Embryonic facial prominence (tissue), 1 donor: ENCODE measurements at regions not wholly inside any gene's neighbourhood (a gene's known extent, or its start where the extent isn't known, plus 50 kb on each side); places are given as distances from the start of the nearest gene placed in this dataset.
"Not testable (repeated sequence)": the region's sequence is repeated elsewhere in the genome, so short reads cannot be mapped to it uniquely, and the experiment has no call there.

ENCODE experiments used
- DNase-seq: peaks from one replicate; pipeline ENCODE4 v3.0.0-alpha.2; 2016; ENCODE audit errors: extremely low spot score

DNA sequence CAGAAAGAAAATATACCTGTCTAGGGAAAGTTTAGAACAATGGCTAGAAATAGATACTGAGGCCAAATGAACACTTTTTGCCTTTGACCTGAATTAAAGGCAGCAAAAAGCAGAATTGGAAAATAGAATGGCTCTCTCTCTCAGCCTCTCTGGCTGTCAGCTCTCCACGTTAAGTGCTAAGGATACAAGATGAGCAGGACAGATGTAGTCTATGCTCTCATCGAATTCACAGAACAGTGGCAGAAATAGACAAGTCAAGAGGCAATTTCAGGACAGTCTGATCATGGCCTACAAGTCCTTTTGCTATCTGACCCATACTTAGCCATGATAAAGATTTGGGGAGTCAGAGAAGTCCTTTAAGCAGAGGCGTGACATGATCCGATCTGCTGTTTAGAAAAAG lies 120.2 kb upstream of the CREB1 start:
- DNase-seq, result no peak

DNA sequence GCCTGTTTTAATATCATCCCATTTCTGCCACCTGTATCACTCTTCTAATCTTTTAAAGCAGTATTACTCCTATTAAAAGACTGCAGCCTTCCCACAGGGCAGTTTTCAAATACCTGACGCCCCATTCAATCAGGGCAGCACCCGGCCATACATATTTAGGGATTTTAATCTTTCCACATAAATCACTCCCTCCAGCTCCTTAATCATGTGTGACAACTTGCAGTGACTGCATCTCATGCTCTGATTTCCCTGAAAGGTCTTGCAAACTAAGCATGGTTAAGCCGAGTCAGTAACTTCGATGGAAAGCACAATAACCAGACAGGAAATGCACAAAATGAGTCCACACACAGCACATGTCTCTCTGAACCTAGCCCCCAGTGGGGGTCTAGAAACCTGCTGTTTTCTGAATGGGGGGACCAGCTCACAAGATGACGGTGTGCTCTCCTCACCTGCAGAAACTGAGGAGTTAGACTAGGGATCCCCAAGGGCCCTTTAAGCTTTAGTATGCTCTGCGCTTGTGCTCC lies 116.9 kb upstream of the CREB1 start:
- DNase-seq, result no peak

DNA sequence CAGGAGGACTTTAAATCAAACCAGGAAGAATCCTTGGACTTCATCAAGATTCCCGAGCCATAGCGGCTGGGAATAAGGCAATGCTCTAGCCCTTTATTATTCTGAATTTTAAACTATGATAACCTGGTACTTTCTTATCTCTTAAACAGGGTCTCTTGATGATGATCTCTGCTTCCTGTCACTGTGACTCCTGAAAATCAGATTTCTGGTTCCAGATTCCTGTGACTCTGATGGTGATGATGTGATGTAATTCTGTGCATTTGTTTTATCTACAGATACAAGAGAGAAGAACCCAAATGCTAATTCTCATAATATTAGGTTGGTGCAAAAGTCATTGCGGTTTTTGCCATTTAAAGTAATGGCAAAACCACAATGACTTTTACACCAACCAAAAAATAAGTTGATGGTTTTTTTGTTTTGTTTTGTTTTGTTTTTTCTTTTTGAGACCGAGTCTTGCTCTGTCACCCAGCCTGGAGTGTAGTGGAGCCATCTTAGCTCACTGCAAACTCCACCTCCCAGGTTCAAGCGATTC lies 116.3 kb upstream of the CREB1 start:
- DNase-seq, result no peak

DNA sequence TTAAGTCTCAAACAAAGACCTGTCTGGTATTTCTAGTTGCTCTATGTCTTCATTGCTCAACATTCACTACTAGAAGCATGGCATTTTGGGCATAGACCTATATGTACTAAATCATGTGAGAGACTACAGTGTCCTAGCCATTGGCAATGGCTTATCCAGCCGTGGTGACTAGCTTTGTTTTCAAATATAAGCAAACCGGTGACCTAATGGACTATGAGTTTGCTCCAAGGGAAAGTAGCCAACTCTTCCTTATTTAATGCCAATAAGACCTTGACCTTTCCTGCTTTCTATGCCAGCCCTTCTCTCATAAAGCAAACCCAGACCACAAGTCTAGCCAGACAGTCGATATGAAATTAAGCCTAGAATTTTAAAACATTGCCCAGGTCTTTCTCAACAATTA lies 113.7 kb upstream of the CREB1 start:
- no peak for DNase-seq

DNA sequence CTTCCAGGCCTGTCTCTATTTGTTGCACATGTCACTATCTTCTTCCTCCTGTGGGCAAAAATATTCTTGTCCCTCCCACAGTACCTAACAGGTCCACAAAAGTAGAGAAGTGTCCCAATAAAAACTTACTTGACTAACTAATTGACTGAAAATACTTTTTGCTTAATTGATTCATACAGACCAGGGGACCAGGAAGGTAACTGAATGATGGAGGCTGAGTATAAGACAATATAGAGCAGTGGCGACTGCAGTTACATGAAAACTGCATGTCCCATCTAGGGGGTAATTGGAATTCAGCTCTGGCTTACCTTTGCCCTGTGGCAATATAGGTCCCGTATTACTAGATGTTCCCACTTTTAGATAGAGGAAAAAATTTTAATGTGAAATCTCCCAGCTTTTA lies 112.9 kb upstream of the CREB1 start:
- DNase-seq, result no peak

- no peak for DNase-seq
These were observed 112.5 kb upstream of the CREB1 start for GRCh38 chr2:207417301-207417718.

DNA sequence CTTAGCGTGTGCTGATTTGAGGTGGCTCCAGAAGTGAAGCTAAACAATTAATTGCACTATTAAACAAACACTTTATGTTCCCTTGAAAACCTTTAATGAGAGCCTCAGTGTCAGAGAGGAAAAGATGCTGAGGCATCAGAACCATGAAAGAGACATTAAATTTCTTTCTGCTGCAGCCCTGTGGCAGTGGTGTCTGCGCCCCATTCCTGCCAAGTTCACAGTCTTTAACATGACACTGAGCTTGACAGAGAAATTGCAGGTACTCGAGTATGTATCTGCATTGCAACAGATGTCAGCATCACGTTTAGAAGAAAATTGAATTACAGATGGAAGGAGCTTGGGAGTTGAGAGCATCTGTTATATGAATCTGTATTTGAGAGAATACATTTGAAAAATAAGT lies 111.3 kb upstream of the CREB1 start:
- DNase-seq, result no peak

DNA sequence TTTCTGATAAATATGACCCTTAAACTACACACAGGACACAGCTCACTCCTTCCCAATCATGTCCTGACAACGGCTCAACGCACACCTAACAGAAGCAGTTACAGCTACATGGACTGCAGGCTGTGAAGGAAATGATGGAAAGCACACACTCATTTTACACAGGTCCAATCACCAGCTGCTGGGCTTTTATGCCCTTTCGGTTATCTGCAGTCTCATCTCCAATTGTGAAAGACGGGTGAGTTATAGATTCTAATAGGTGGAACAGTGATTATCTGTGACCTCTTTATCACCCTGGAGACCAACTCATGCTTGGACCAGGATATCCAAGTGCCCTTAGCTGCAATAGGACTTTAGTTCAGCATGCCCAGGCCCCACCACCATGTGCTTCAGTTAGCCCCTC lies 110.4 kb upstream of the CREB1 start:
- DNase-seq, result no peak

DNA sequence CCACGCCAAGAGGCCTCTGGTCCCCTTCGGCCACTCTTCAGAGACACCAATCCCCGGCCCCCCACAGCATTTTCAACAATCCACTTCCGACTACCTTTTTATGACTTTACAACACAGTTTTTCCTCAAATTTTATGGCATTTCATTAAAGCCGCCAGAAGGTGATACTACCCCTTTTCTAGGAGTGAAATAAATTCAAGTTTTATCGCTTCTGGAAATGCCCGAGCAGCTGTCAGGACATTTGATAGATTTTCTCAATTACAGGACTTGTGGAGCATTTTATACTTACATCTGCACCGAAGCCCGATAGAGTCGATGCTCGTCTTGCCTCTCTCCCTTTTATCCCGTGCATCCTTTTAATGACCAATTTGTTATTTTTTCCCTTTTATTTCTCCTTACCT lies 108.1 kb upstream of the CREB1 start:
- no peak for DNase-seq

DNA sequence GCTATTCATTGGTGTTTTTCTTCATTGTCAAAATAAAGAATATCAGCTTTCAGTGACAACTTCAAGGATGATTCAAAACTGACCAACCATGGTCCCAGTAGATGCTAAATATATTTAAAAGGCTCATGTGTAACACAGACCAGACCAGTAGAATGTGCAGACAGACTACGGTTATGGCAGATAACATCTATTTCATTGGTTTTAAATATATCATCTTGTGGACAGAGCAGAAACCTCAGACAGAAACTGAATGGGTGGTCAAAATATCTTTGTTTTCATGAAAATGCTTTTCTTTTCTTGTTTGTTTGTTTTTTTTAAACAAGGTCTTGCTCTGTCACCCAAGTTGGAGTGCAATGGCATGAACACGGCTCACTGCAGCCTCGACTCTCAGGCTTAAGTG lies 107.4 kb upstream of the CREB1 start:
- no peak for DNase-seq

GRCh38 chr2:207423886-207424285 lies 105.9 kb upstream of the CREB1 start:
- no peak for DNase-seq

DNA sequence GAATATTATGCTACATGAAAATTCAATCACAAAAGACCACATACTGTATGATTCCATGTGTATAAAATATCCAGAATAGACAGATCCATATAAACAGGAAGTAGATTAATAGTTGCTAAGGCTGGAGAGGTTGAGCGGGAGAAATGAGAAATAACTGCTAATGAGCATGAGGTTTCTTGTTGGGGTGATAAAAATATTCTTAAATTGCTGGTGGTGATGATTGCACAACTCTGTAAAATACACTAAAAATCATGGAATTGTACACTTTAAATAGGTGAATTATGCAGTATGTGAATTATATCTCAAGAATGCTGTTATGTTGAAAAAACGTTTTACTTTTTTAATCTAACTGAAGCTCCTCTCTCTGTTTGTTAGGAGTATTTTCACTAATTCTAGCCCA lies 101.8 kb upstream of the CREB1 start:
- DNase-seq, result no peak

DNA sequence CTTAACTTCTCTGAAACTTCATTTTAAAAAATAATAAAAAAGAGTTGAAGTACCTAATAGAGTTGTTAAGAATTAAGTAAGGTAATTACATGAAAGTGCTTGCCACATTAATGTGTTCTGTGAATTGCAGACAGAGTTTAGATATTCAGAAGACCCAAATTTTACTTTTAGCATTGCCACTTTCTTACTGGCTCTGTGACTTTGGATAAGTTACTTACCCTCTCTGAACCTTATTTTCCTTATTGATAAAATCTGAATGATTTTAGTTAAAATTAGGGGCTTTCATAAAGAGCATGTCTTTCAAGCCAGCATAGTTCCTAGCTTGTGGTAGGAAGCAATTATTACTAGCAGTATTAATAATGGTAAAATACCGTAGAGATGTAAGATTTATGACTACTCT lies 101.2 kb upstream of the CREB1 start:
- DNase-seq, result no peak

GRCh38 chr2:207432453-207432852 lies 97.3 kb upstream of the CREB1 start:
- no peak for DNase-seq

- no peak for DNase-seq
These were observed 95.5 kb upstream of the CREB1 start for GRCh38 chr2:207434306-207434705.

- DNase-seq, result no peak
These were observed 94.8 kb upstream of the CREB1 start for GRCh38 chr2:207434899-207435465.

- DNase-seq, result no peak
These were observed 92.6 kb upstream of the CREB1 start for GRCh38 chr2:207437136-207437523.

DNA sequence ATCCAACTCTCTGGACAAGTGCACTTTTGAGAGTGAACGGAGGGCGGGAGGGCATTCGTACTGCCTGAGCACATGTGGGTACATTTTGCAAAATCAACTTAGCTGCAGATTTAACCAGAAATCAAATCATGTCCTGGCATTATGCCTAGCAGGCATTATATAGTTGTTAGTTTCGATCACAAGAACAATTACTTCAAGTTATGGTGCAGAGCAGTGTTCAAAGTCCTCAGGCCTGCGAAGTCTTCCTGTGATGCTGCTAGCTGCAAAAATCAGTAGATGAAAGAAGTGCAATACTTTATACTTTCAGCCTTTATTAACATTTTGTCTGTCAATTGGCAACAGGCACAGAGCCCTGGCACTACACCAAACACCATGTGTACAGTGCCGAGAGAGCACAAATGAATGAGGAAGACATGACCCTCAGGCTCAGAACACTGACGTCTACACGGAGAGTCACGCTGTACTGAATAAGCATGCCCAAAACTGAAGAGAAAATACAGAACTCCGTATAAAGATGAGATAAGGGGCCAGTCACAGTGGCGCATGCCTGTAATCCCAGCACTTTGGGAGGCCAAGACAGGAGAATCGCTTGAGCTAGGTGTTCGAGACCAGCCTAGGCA lies 92.1 kb upstream of the CREB1 start:
- no peak for DNase-seq

DNA sequence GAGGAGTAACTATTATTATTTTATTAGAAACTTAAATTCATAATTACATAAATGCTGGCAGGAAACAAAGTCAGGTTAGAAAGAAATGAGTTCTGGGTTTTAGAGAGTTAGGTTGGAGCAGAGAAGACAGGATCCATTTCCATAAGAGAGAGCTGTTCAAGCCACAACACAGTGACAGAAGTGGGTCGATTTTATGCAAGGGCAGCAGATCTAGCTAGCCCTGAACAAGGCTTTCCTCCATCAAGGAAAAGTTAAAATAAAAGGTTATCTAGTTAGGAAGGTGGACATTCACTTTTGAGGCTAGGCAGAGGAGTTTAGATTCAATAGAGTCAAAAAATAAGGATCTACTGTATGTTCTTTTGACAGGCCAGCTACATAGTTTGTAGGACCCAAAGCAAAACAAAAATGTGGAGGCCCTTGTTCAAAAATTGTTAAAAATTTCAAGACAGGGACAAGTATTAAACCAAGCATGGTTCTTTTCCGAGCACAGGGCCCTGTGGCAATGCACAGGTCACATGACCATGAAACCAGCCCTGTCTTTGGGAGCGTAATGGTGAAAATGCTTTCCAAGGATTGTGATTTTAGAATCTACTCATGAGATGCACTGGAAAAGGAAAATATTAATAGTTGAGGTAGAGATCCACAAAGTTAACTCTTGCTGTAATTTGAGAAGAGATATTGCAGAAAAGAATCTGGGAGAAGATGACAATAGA lies 91.2 kb upstream of the CREB1 start:
- DNase-seq, result no peak

- not testable (repeated sequence) for DNase-seq
These were observed 89.9 kb upstream of the CREB1 start for GRCh38 chr2:207439881-207440280.

- no peak for DNase-seq
These were observed 85.0 kb upstream of the CREB1 start for GRCh38 chr2:207444756-207445155.

DNA sequence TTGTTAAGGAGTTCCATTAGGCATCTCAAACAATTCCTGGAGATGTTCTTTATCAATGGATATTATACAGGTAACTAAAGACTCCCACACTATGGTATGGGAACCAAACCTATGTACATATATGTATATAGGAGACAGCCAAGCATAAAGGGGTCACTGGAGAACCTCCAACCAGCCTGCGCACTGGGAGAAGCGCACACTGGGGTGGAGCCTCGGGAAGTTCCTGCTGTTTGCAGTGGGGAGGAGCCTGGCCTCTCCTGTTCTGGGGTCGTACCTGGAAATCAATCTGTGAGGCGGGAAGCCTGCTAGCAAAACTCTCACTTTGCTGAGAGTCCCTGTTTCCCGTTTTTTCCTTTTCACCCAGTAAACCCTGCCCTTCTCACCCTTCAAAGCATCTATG lies 83.1 kb upstream of the CREB1 start:
- DNase-seq, result no peak

- no peak for DNase-seq
These were observed 81.8 kb upstream of the CREB1 start for GRCh38 chr2:207448006-207448405.
